GM19328 (cell line): ENCODE measurements at regions not wholly inside any gene's neighbourhood (a gene's known extent, or its start where the extent isn't known, plus 50 kb on each side); places are given as distances from the start of the nearest gene placed in this dataset.

Experiments
- ATAC-seq: cut with Tn5 transposase; IDR thresholded peaks from one replicate; pipeline ENCODE4 v1.9.1; 2021; ENCODE audit warnings: mild to moderate bottlenecking, moderate library complexity; ENCODE audit not compliant: unreplicated experiment

GRCh38 chr5:87099291-87099839 lies 168.3 kb upstream of the RASA1 start:
- ATAC-seq: no peak

GRCh38 chr5:87099968-87100367 lies 167.7 kb upstream of the RASA1 start:
- no peak for ATAC-seq

- ATAC-seq: no peak
These were observed 166.4 kb upstream of the RASA1 start for GRCh38 chr5:87101321-87101720.

GRCh38 chr5:87102841-87103240 lies 164.8 kb upstream of the RASA1 start:
- no peak for ATAC-seq

GRCh38 chr5:87103616-87104287 lies 163.9 kb upstream of the RASA1 start:
- peak; percentile 86 for ATAC-seq

GRCh38 chr5:87105577-87105976 lies 162.1 kb upstream of the RASA1 start:
- ATAC-seq: no peak

GRCh38 chr5:87109746-87110145 lies 157.9 kb upstream of the RASA1 start:
- no peak for ATAC-seq

- ATAC-seq: no peak
These were observed 157.0 kb upstream of the RASA1 start for GRCh38 chr5:87110721-87111120.

GRCh38 chr5:87113861-87114260 lies 153.8 kb upstream of the RASA1 start:
- no peak for ATAC-seq

GRCh38 chr5:87114631-87115030 lies 153.1 kb upstream of the RASA1 start:
- ATAC-seq: no peak

GRCh38 chr5:87115839-87116364 lies 151.8 kb upstream of the RASA1 start:
- no peak for ATAC-seq

GRCh38 chr5:87116825-87117512 lies 150.7 kb upstream of the RASA1 start:
- peak; percentile 66 for ATAC-seq

GRCh38 chr5:87119588-87119987 lies 148.1 kb upstream of the RASA1 start:
- no peak for ATAC-seq

- ATAC-seq: no peak
These were observed 147.0 kb upstream of the RASA1 start for GRCh38 chr5:87120518-87121303.

- ATAC-seq: peak; percentile 62
These were observed 146.2 kb upstream of the RASA1 start for GRCh38 chr5:87121304-87122150.

- ATAC-seq: no peak
These were observed 145.3 kb upstream of the RASA1 start for GRCh38 chr5:87122151-87122977.

GRCh38 chr5:87125766-87126165 lies 141.9 kb upstream of the RASA1 start:
- no peak for ATAC-seq

GRCh38 chr5:87126869-87127268 lies 140.8 kb upstream of the RASA1 start:
- no peak for ATAC-seq

GRCh38 chr5:87127426-87127825 lies 140.3 kb upstream of the RASA1 start:
- no peak for ATAC-seq
